GM12874 (cell line): ENCODE measurements at regions not wholly inside any gene's neighbourhood (a gene's known extent, or its start where the extent isn't known, plus 50 kb on each side); places are given as distances from the start of the nearest gene placed in this dataset.

Source experiments
- CTCF ChIP-seq: IDR thresholded peaks from 2 replicates; pipeline ENCODE4 v1.5.1; 2011; ENCODE audit warnings: low read depth, mild to moderate bottlenecking, control low read depth, low read length, moderate library complexity; ENCODE audit not compliant: insufficient read depth

- TF ChIP-seq CTCF = no peak
These were observed 317.5 kb upstream of the MARCKS start for GRCh38 chr6:113539623-113540022.

- TF ChIP-seq CTCF = no peak
These were observed 316.7 kb upstream of the MARCKS start for GRCh38 chr6:113540466-113540865.

GRCh38 chr6:113551168-113551567 lies 306.0 kb upstream of the MARCKS start:
- TF ChIP-seq CTCF = no peak

- TF ChIP-seq CTCF = no peak
These were observed 300.4 kb upstream of the MARCKS start for GRCh38 chr6:113556775-113557174.

- TF ChIP-seq CTCF = no peak
These were observed 298.7 kb upstream of the MARCKS start for GRCh38 chr6:113558431-113558830.

- no peak for TF ChIP-seq CTCF
These were observed 298.2 kb upstream of the MARCKS start for GRCh38 chr6:113558966-113559365.

GRCh38 chr6:113560376-113560775 lies 296.8 kb upstream of the MARCKS start:
- no peak for TF ChIP-seq CTCF

GRCh38 chr6:113560908-113561307 lies 296.2 kb upstream of the MARCKS start:
- TF ChIP-seq CTCF = no peak
